ENCODE measurements at regions not wholly inside any gene's neighbourhood (a gene's known extent, or its start where the extent isn't known, plus 50 kb on each side); places are given as distances from the start of the nearest gene placed in this dataset.

GRCh38 chr7:46321556-46322205, 400.6 kb upstream of the IGFBP3 start:
- TF ChIP-seq POLR2A (IDR thresholded peaks at IDR 0.05; ENCODE audit: control extremely low read depth in 1 of 2, low read depth in 2 of 2, low read length in 2 of 2) (no peak), CTCF (IDR thresholded peaks at IDR 0.05; ENCODE audit: control extremely low read depth in 1 of 3, insufficient read depth in 1 of 3, low read depth in 1 of 3, low read length in 3 of 3) (no peak), KDM4A (IDR thresholded peaks at IDR 0.05; ENCODE audit: low read depth, low read length, severe bottlenecking) (no peak), EP300 (IDR thresholded peaks at IDR 0.05; ENCODE audit: borderline replicate concordance in 1 of 2, low read depth in 2 of 2, low read length in 2 of 2) (no peak), SUZ12 (IDR thresholded peaks at IDR 0.05; ENCODE audit: low read length) (no peak), ATF2 (IDR thresholded peaks at IDR 0.05; ENCODE audit: low read length) (no peak), YY1 (IDR thresholded peaks at IDR 0.05; ENCODE audit: low read depth, low read length) (no peak), CHD1 (IDR thresholded peaks at IDR 0.05; ENCODE audit: low read depth, low read length) (no peak)
- TF ChIP-seq, protein P1, sequence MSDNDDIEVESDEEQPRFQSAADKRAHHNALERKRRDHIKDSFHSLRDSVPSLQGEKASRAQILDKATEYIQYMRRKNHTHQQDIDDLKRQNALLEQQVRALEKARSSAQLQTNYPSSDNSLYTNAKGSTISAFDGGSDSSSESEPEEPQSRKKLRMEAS (IDR thresholded peaks at IDR 0.05): no peak

Data from H1 (cell line).